HL-60 (cell line): ENCODE measurements at regions not wholly inside any gene's neighbourhood (a gene's known extent, or its start where the extent isn't known, plus 50 kb on each side); places are given as distances from the start of the nearest gene placed in this dataset.

Experiments
- POLR2AphosphoS5 ChIP-seq: IDR thresholded peaks from 2 replicates; pipeline ENCODE4 v1.6.1; 2012; ENCODE audit warnings: low read depth
- TF ChIP-seq, protein P1 (sequence below): IDR thresholded peaks from one replicate; pipeline ENCODE4 v1.5.1; 2011; ENCODE audit warnings: low read length, control low read depth, inconsistent platforms; ENCODE audit not compliant: insufficient read depth
- TF ChIP-seq, protein P2 (sequence below): IDR thresholded peaks from 2 replicates; pipeline ENCODE4 v1.6.1; 2012; ENCODE audit warnings: low read depth; ENCODE audit not compliant: insufficient replicate concordance

DNA sequence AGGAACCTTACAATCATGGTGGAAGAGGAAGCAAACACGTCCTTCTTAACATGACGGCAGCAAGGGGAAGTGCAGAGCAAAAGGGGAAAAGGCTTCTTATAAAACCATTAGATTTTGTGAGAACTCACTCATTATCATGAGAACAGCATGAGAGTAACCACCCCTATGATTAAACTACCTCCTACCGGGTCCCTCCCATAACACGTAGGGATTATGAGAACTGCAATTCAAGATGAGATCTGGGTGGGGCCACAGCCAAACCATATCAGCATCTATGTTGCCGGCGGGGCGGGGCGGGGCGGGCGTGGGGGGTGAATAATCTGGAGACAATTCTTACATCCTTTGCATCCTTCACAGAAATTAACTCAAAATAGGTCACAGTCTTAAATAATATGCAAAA, 58.8 kb upstream of the GFPT2 start:
- no peak for TF ChIP-seq POLR2AphosphoS5
- TF ChIP-seq, protein P1, sequence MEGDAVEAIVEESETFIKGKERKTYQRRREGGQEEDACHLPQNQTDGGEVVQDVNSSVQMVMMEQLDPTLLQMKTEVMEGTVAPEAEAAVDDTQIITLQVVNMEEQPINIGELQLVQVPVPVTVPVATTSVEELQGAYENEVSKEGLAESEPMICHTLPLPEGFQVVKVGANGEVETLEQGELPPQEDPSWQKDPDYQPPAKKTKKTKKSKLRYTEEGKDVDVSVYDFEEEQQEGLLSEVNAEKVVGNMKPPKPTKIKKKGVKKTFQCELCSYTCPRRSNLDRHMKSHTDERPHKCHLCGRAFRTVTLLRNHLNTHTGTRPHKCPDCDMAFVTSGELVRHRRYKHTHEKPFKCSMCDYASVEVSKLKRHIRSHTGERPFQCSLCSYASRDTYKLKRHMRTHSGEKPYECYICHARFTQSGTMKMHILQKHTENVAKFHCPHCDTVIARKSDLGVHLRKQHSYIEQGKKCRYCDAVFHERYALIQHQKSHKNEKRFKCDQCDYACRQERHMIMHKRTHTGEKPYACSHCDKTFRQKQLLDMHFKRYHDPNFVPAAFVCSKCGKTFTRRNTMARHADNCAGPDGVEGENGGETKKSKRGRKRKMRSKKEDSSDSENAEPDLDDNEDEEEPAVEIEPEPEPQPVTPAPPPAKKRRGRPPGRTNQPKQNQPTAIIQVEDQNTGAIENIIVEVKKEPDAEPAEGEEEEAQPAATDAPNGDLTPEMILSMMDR = no peak
- TF ChIP-seq, protein P2, sequence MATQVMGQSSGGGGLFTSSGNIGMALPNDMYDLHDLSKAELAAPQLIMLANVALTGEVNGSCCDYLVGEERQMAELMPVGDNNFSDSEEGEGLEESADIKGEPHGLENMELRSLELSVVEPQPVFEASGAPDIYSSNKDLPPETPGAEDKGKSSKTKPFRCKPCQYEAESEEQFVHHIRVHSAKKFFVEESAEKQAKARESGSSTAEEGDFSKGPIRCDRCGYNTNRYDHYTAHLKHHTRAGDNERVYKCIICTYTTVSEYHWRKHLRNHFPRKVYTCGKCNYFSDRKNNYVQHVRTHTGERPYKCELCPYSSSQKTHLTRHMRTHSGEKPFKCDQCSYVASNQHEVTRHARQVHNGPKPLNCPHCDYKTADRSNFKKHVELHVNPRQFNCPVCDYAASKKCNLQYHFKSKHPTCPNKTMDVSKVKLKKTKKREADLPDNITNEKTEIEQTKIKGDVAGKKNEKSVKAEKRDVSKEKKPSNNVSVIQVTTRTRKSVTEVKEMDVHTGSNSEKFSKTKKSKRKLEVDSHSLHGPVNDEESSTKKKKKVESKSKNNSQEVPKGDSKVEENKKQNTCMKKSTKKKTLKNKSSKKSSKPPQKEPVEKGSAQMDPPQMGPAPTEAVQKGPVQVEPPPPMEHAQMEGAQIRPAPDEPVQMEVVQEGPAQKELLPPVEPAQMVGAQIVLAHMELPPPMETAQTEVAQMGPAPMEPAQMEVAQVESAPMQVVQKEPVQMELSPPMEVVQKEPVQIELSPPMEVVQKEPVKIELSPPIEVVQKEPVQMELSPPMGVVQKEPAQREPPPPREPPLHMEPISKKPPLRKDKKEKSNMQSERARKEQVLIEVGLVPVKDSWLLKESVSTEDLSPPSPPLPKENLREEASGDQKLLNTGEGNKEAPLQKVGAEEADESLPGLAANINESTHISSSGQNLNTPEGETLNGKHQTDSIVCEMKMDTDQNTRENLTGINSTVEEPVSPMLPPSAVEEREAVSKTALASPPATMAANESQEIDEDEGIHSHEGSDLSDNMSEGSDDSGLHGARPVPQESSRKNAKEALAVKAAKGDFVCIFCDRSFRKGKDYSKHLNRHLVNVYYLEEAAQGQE = no peak
